IPS-NIHi7 (cell line): ENCODE measurements at regions not wholly inside any gene's neighbourhood (a gene's known extent, or its start where the extent isn't known, plus 50 kb on each side); places are given as distances from the start of the nearest gene placed in this dataset.
"Not testable (repeated sequence)": the region's sequence is repeated elsewhere in the genome, so short reads cannot be mapped to it uniquely, and the experiment has no call there.

Source experiments
- DNase-seq: peaks from one replicate; pipeline ENCODE4 v3.0.0; 2012; ENCODE audit warnings: mixed read lengths; ENCODE audit errors: extremely low spot score

DNA sequence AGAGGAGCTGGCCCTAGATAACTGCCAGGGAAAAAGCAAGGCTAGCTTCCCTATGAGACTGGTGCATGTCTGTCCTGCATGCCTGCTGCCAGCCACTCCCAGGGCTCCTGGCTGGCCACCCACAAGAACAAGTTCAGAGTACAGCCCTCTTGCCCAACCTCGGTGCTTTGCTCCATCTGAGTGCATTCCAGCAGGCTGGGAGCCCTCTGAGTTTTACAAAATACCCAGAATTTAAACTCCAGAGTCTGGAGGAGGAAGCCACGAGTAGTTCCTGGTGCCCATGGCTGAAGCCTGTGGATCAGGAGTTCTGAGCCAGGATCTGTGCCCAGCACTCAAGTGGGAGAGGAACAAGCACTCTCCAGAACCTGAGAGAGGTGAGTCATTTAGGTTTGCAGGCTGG, 111.6 kb downstream of the MAGEE2 start:
- DNase-seq = no peak

DNA sequence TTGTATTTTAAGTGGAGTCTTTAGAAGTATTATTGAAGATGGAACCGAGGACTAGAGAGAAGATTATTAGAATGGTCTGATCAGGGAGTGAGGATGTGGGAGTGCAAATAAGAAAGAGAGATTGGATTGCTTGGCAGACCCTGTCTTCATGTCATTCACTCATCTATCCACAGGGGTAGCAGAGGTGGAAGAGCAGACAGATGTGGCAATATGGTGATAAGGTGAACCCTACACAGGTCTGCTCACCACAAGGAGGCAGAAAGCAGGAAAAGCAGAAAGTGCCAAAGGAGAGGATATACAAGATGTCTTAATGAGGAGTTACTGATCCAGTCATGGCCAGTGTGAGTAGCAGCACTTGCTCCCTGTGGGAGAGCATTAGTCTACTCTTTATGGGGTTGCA, 129.4 kb downstream of the MAGEE2 start:
- DNase-seq = peak; percentile 9

GRCh38 chrX:75649829-75650228, 127.0 kb upstream of the ZDHHC15 start:
- no peak for DNase-seq

DNA sequence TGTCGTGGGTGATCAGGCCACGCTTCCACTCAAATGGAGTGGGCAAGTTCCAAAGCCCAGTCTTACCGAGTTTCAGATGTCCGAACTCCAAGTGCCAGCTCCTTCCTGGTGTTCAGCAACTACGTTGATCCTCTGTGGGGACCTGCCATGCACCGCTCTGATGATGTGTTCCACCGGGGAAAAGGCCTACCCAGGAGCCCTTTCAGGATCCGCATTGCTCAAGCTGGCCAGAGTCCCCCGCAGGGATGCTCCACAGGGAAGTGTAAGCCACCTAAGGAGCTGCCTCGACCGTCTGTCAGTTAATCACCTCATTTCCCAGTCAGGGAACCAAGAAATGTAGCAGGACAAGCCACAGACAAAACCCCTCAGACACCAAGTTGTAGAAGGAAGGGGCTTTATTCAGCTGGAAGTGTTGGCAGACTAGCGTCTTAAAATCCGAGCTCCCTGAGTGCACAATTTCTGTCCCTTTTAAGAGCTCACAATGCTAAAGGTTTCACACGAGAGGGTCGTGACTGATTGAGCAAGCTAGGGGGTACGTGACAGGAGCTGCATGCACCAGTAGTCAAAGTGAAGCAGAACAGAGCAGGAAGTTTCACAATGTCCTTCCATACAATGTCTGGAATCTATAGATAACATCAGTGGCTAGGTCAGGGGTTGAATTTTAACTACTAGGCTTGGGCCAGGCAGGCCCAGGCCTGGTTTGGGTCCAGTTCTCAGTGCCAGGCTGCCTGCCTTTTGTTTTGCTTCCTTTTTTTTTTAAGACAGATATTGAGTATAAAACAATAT, 126.2 kb upstream of the ZDHHC15 start:
- DNase-seq = no peak

DNA sequence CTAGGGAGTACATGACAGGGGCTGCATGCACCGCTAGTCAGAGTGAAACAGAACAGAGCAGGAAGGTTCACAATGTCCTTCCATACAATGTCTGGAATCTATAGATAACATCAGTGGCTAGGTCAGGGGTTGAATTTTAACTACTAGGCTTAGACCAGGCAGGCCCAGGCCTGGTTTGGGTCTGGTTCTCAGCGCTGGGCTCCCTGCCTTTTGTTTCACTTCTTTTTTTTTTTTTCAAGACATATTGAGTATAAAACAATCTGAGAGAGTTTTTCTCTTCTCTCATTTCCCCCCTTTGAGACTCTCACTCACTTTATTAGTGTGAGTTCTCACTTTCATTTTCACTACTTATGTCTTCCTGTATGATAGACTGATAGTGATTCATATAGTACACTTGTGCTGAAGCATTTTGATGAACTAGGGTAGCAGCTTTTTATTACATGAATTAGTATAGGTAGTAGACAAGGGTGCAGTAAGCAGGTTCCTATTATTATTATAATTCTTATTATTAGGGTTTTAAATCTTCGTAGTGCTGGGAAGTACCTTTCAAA, 120.0 kb upstream of the ZDHHC15 start:
- no peak for DNase-seq

GRCh38 chrX:75638332-75638731, 115.5 kb upstream of the ZDHHC15 start:
- no peak for DNase-seq

GRCh38 chrX:75625232-75625631, 102.4 kb upstream of the ZDHHC15 start:
- DNase-seq = no peak

- DNase-seq = peak; percentile 15
Measured at GRCh38 chrX:75623535-75623934, 100.7 kb upstream of the ZDHHC15 start.

DNA sequence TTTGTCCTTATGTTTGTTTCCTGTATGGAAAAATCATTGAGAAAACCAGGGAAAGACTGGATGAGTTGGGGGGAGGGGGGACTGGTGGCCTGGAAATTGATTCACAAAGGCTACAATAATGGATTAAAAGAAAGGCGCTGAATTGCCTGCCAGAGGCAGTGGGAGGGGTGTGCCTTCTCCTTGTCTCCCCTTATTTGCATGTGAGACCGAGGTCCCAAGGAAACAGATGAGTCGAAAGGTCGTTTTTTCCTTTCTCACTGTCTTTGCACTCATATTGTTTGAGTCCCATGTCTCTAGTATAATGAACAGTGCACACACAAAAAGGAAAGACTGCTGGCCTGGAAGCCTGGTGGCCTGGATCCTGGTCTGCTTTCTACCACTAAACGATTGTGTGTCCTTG, 86.6 kb upstream of the ZDHHC15 start:
- DNase-seq = peak; percentile 14

DNA sequence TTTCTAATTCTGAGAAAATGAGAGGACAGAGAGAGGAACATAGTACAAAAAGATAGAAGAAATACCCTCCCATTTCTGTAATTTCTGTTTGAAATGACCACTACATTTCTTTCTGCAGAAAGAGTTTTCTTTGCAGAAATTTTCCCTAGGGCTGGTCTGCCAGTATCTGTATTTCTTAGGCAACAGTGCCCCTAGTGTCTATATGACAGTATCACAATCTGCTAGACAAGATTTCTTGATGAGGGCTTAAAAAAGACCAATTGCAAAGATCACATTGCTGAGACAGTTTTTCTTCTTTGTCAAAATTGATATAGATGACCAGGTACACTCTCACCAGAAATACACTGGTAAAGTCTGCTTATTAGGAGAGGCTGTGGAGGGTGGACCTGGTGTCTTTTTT, 81.0 kb upstream of the ZDHHC15 start:
- DNase-seq = peak; percentile 42

GRCh38 chrX:75602022-75602421, 79.2 kb upstream of the ZDHHC15 start:
- not testable (repeated sequence) for DNase-seq

GRCh38 chrX:75596178-75596577, 73.3 kb upstream of the ZDHHC15 start:
- no peak for DNase-seq

DNA sequence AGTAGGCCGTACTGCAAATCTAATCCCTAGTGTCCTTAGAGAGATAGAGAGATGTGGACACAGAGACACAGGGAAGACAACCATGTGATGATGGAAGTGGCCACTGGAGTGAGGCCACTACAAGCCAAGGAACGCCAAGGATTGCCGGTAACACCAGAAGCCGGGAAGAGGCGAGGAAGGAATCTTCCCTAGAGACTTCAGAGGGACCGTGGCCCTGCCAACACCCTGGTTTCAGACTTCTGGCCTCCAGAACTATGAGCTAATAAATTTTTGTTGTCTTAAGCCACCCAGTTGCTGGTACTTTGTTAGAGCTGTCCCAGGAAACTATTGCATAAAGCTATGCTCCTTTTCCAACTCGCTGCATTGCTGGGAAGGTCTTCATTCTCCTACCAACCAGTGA, 70.3 kb upstream of the ZDHHC15 start:
- not testable (repeated sequence) for DNase-seq

GRCh38 chrX:75582511-75582910, 59.7 kb upstream of the ZDHHC15 start:
- no peak for DNase-seq
